Activated T-helper 2 cell treated with anti-CD3 and anti-CD28 coated beads, Interferon-gamma antibody, Interleukin-2, Interleukin-4, amounts not matched to agents 10 μg/mL and 5 μg/mL and 100 μg/mL, durations not matched to agents 14 hours and 24 hours and 36 hours (primary cell): ENCODE measurements at regions not wholly inside any gene's neighbourhood (a gene's known extent, or its start where the extent isn't known, plus 50 kb on each side); places are given as distances from the start of the nearest gene placed in this dataset.

Source experiments
- DNase-seq: peaks from one replicate; pipeline ENCODE4 v3.0.0; 2021; ENCODE audit warnings: low spot score
- H3K27ac Mint-ChIP-seq: one replicate; pipeline ENCODE4 v1.8.0; 2021; ENCODE audit warnings: mixed read lengths
- H3K27me3 Mint-ChIP-seq: one replicate; pipeline ENCODE4 v1.8.0; 2021; ENCODE audit warnings: low read depth, mixed read lengths
- H3K36me3 Mint-ChIP-seq: one replicate; pipeline ENCODE4 v1.8.0; 2021; ENCODE audit warnings: low read depth, mixed read lengths
- H3K4me1 Mint-ChIP-seq: one replicate; pipeline ENCODE4 v1.8.0; 2021; ENCODE audit warnings: low read depth, mixed read lengths
- H3K4me3 Mint-ChIP-seq: one replicate; pipeline ENCODE4 v1.8.0; 2021; ENCODE audit warnings: low read depth, mild to moderate bottlenecking, moderate library complexity, mixed read lengths
- H3K9me3 Mint-ChIP-seq: one replicate; pipeline ENCODE4 v1.8.0; 2021; ENCODE audit warnings: mixed read lengths
- intact Hi-C: fragments of 100-400 bp; cut with micrococcal nuclease; formaldehyde crosslinking; loops from one replicate; pipeline ENCODE4 v1.15.1; 2023

- Mint-ChIP-seq H3K27ac (no peak overlapping the region), H3K4me1 (no peaks in the 10 kb centered on the region)
- intact Hi-C loops, result no loop called here
These were observed 154.3 kb downstream of the RMST start for GRCh38 chr12:97616946-97617345.

GRCh38 chr12:97628962-97629361, 166.4 kb downstream of the RMST start:
- no peaks in the 10 kb centered on the region for H3K27me3 Mint-ChIP-seq
- H3K27ac Mint-ChIP-seq, result no peak overlapping the region
- no peak for DNase-seq
- no peaks in the 10 kb centered on the region for H3K36me3 Mint-ChIP-seq
- no peak overlapping the region for H3K4me3 Mint-ChIP-seq
- H3K4me1 Mint-ChIP-seq, result no peaks in the 10 kb centered on the region
- intact Hi-C loops, result no loop called here
- no peaks in the 10 kb centered on the region for H3K9me3 Mint-ChIP-seq

More at GRCh38 chr12:97616946-97617345, 154.3 kb downstream of the RMST start:
- Mint-ChIP-seq H3K4me3 (no peak overlapping the region), H3K36me3 (no peaks in the 10 kb centered on the region), H3K9me3 (peaks cover 9% of the 10 kb centered on the region), H3K27me3 (no peaks in the 10 kb centered on the region)
- no peak for DNase-seq

GRCh38 chr12:97629382-97629781, 166.8 kb downstream of the RMST start:
- no peak overlapping the region for H3K27ac Mint-ChIP-seq
- no peak for DNase-seq
- no peaks in the 10 kb centered on the region for H3K36me3 Mint-ChIP-seq
- H3K27me3 Mint-ChIP-seq, result no peaks in the 10 kb centered on the region
- no peaks in the 10 kb centered on the region for H3K9me3 Mint-ChIP-seq
- intact Hi-C loops, result no loop called here
- H3K4me1 Mint-ChIP-seq, result no peaks in the 10 kb centered on the region
- no peak overlapping the region for H3K4me3 Mint-ChIP-seq

- H3K27me3 Mint-ChIP-seq, result no peaks in the 10 kb centered on the region
- intact Hi-C loops, result no loop called here
- no peak overlapping the region for H3K27ac Mint-ChIP-seq
These were observed 167.8 kb downstream of the RMST start for GRCh38 chr12:97630356-97630755.

GRCh38 chr12:97630875-97631274, 168.3 kb downstream of the RMST start:
- no peak overlapping the region for H3K27ac Mint-ChIP-seq
- no peaks in the 10 kb centered on the region for H3K27me3 Mint-ChIP-seq
- no peaks in the 10 kb centered on the region for H3K4me1 Mint-ChIP-seq
- no peak overlapping the region for H3K4me3 Mint-ChIP-seq
- intact Hi-C loops, result no loop called here
- no peaks in the 10 kb centered on the region for H3K9me3 Mint-ChIP-seq
- no peaks in the 10 kb centered on the region for H3K36me3 Mint-ChIP-seq
- no peak for DNase-seq

More at GRCh38 chr12:97630356-97630755, 167.8 kb downstream of the RMST start:
- Mint-ChIP-seq H3K9me3 (no peaks in the 10 kb centered on the region), H3K36me3 (no peaks in the 10 kb centered on the region), H3K4me3 (no peak overlapping the region), H3K4me1 (no peaks in the 10 kb centered on the region)
- DNase-seq, result no peak

- Mint-ChIP-seq H3K27me3 (no peaks in the 10 kb centered on the region), H3K27ac (no peak overlapping the region), H3K36me3 (no peaks in the 10 kb centered on the region), H3K4me3 (no peak overlapping the region), H3K4me1 (no peaks in the 10 kb centered on the region), H3K9me3 (peaks cover 3% of the 10 kb centered on the region)
- DNase-seq, result no peak
- intact Hi-C loops, result no loop called here
These were observed 175.2 kb downstream of the RMST start for GRCh38 chr12:97637770-97638169.

GRCh38 chr12:97638739-97639138, 176.1 kb downstream of the RMST start:
- no peak for DNase-seq
- Mint-ChIP-seq H3K4me3 (no peak overlapping the region), H3K4me1 (no peaks in the 10 kb centered on the region), H3K9me3 (peaks cover 3% of the 10 kb centered on the region), H3K36me3 (no peaks in the 10 kb centered on the region), H3K27me3 (no peaks in the 10 kb centered on the region), H3K27ac (no peak overlapping the region)
- intact Hi-C loops, result no loop called here

GRCh38 chr12:97639702-97640101, 177.1 kb downstream of the RMST start:
- intact Hi-C loops, result no loop called here
- Mint-ChIP-seq H3K36me3 (no peaks in the 10 kb centered on the region), H3K4me3 (no peak overlapping the region), H3K27ac (no peak overlapping the region), H3K27me3 (no peaks in the 10 kb centered on the region), H3K9me3 (peaks cover 6% of the 10 kb centered on the region), H3K4me1 (no peaks in the 10 kb centered on the region)
- no peak for DNase-seq

GRCh38 chr12:97640826-97641225, 178.2 kb downstream of the RMST start:
- DNase-seq, result no peak
- no peaks in the 10 kb centered on the region for H3K4me1 Mint-ChIP-seq
- no peaks in the 10 kb centered on the region for H3K36me3 Mint-ChIP-seq
- peaks cover 6% of the 10 kb centered on the region for H3K9me3 Mint-ChIP-seq
- intact Hi-C loops, result no loop called here
- no peak overlapping the region for H3K4me3 Mint-ChIP-seq
- H3K27me3 Mint-ChIP-seq, result no peaks in the 10 kb centered on the region
- H3K27ac Mint-ChIP-seq, result no peak overlapping the region

- intact Hi-C loops, result no loop called here
- Mint-ChIP-seq H3K4me1 (no peaks in the 10 kb centered on the region), H3K4me3 (no peak overlapping the region)
These were observed 180.3 kb downstream of the RMST start for GRCh38 chr12:97642911-97643310.

GRCh38 chr12:97643924-97644323, 181.3 kb downstream of the RMST start:
- Mint-ChIP-seq H3K4me3 (no peak overlapping the region), H3K27me3 (no peaks in the 10 kb centered on the region), H3K9me3 (peaks cover 3% of the 10 kb centered on the region), H3K27ac (no peak overlapping the region), H3K4me1 (no peaks in the 10 kb centered on the region), H3K36me3 (no peaks in the 10 kb centered on the region)
- DNase-seq, result no peak
- intact Hi-C loops, result no loop called here

More at GRCh38 chr12:97642911-97643310, 180.3 kb downstream of the RMST start:
- Mint-ChIP-seq H3K9me3 (peaks cover 6% of the 10 kb centered on the region), H3K36me3 (no peaks in the 10 kb centered on the region), H3K27me3 (no peaks in the 10 kb centered on the region), H3K27ac (no peak overlapping the region)
- no peak for DNase-seq

- Mint-ChIP-seq H3K9me3 (peaks cover 3% of the 10 kb centered on the region), H3K27ac (no peak overlapping the region), H3K4me3 (no peak overlapping the region), H3K27me3 (no peaks in the 10 kb centered on the region), H3K36me3 (no peaks in the 10 kb centered on the region), H3K4me1 (no peaks in the 10 kb centered on the region)
- intact Hi-C loops, result no loop called here
- DNase-seq, result no peak
These were observed 183.1 kb downstream of the RMST start for GRCh38 chr12:97645726-97646125.

- intact Hi-C loops, result no loop called here
- H3K9me3 Mint-ChIP-seq, result peaks cover 3% of the 10 kb centered on the region
- H3K36me3 Mint-ChIP-seq, result no peaks in the 10 kb centered on the region
- DNase-seq, result no peak
- no peak overlapping the region for H3K4me3 Mint-ChIP-seq
- H3K4me1 Mint-ChIP-seq, result no peaks in the 10 kb centered on the region
- no peak overlapping the region for H3K27ac Mint-ChIP-seq
- H3K27me3 Mint-ChIP-seq, result no peaks in the 10 kb centered on the region
These were observed 184.5 kb downstream of the RMST start for GRCh38 chr12:97647142-97647541.

- no peak overlapping the region for H3K4me3 Mint-ChIP-seq
- H3K36me3 Mint-ChIP-seq, result no peaks in the 10 kb centered on the region
- H3K27me3 Mint-ChIP-seq, result no peaks in the 10 kb centered on the region
- DNase-seq, result no peak
- intact Hi-C loops, result no loop called here
- no peaks in the 10 kb centered on the region for H3K9me3 Mint-ChIP-seq
- no peaks in the 10 kb centered on the region for H3K4me1 Mint-ChIP-seq
- H3K27ac Mint-ChIP-seq, result no peak overlapping the region
These were observed 187.6 kb downstream of the RMST start for GRCh38 chr12:97650242-97650641.
